NCI-H187 (cell line): ENCODE measurements at regions not wholly inside any gene's neighbourhood (a gene's known extent, or its start where the extent isn't known, plus 50 kb on each side); places are given as distances from the start of the nearest gene placed in this dataset.
"Not testable (repeated sequence)": the region's sequence is repeated elsewhere in the genome, so short reads cannot be mapped to it uniquely, and the experiment has no call there.

ENCODE experiments used
- DNase-seq, 2 experiments: peaks; one replicate each; lab custom pipeline; 2025; lab: John Stamatoyannopoulos, UW

DNA sequence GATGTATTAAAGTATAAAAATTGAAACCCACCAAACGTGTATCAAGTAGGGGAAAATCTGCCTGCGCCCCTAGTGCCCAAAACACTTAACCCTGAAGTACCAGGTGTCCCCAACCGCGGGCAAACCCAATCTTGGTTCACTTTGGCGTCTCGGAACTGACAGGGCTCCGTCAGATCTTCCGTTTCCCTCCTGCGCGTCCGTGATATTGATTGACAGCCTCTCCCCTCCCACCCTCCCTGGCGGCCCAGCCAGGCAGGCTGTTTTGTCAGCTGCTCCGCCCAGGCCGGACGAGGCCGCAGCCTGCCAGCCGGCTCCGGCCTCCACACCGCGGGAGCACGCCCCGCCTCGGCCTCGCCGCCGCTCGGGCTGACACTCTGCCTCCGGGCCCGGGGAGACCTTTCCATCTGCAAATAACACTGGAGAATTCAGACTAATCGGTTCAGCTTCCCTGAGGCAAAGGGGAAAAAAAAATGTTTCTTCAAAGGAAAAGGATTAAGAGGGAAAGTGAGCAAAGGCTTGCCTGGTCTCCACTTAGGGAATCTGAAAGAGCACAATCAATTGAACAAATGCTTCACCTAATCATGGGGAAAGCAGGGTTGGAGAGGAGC is 234.9 kb upstream of the MCHR2 start:
- peak; percentile 31 to 35 for DNase-seq

DNA sequence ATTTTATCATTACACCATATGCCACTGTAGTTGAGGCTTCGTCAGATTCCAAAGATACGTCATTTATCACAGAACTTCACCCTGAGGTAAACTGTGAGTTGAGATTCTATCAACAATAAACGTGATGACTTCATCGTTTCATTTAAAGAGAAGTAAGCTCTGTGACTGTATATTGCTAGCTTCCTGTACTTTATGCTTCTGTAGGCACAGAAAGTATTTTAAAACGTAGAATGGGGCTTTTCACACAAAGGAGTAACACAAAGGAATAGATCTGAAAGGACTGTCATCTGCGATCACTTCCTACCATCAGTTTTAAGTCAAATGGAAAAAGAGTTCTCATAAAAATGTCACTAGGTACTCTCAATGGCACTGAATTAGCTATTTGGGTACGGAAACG is 234.4 kb upstream of the MCHR2 start:
- DNase-seq: no peak

DNA sequence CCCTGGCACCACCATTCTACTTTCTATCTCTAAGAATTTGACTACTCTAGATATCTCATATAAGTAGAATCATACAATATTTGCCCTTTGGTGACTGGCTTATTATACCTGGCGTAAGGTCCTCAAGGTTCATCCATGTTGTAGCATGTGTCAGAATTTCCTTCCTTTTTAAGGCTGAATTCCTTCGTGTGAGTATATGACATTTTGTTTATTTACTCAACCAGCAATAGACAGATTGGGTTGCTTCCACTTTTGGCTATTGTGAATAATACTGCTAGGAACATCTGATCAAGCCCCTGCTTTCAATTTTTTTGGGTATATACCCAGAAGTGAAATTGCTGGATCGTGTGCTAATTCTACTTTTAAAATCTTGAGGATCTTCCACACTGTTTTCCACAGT is 232.8 kb upstream of the MCHR2 start:
- no peak for DNase-seq

DNA sequence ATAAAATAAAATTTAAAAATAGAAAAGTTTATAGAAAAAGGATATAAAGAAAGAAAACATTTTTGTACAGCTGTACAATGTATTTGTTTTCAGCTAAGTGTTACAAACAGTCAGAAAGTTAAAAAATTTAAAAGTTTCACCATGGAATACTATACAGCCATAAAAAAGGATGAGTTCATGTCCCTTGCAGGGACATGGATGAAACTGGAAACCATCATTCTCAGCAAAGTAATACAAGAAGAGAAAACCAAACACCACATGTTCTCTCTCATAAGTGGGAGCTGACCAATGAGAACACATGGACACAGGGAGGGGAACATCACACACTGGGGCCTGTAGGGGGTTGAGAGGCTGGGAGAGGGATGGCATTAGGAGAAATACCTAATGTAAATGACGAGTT is 229.9 kb upstream of the MCHR2 start:
- DNase-seq: not testable (repeated sequence)

DNA sequence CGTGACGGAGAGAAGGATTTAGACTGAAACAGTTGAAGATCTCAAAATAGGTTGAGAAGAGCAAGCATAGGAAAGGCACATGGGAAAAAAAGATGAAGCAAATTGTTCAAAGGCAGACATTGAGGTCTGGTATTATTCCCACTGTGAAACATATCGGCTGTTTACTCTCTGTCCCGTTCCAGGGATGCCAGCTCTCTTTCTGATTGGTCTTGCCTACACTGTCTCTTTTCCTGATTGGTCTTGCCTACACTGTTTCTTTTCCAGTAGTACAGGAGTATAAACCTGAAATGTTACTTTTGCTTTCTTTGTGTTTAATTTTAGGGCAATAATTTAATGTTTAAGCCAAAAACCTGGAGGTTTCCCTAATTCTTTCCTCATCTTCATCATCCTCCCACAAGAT is 226.5 kb upstream of the MCHR2 start:
- DNase-seq: no peak

DNA sequence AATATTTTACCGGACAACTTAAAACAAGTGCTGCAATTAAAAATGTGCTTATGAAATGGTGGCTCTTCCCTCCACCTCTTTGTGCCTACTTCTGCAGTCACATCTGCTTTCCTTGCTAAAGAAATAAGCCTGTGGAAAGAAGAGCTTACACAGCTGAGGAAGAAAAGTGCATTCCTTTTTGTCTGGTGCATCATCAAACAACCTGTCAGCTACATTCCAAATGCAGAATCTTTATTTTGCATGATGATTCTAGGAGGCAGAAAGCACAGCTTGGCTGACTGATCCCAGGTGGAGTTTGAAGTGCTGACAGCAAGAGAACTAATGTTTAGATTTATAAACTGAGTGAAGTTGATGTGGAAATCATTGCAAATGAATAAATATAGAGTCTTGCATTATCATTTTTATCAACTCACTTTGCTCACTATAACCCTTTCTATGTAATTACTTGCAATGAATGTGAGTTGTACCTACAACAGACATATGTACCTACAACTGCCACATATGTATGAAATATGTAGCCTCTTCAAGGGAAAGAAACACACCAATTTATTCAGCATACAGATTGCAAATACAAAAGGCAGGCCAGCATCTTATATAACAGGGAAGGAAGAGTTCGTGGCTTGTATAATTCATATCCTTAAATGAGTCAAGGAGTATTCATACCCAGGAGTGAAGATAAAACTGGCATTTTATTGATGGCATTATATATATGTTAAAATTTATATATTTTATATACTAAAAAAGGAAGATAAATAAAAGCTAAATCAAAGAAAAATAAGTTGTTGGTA is 223.4 kb upstream of the MCHR2 start:
- DNase-seq: no peak

DNA sequence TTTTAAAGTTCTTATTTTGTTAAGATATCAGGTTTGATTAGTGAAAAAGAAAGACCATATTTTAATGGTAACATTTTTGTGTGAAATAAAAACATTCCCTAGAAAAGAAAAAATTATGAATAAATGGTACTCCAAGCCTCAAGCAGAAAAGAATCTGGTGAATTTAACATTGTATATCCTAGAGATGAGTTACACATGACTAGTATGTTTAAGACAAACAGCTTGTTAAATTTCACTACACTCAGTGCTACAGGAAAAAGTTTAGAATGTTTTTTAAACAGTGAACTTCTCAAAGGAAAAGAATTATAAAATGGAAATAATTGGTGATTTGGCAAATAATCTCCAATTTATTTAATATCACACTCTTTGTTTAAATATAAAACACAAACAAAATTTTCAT is 222.7 kb upstream of the MCHR2 start:
- no peak for DNase-seq

DNA sequence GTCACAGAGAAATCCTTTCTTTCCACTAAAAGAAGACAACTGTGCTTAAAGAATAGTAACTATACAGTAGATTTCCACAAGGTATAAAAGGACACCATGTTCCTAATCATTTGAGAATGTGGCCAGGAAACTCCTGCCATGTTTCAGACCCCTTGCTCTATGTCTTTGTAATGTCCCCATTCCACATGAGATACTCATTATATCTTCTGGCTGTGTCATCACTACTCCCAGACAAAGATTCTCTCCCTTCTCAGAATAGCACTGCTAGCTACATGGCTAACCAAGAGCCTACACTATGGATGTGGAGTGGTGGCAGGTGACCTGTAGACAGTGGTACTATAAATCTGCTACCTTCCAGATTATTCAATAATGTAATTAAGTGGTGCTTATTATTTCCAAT is 218.1 kb upstream of the MCHR2 start:
- no peak for DNase-seq

DNA sequence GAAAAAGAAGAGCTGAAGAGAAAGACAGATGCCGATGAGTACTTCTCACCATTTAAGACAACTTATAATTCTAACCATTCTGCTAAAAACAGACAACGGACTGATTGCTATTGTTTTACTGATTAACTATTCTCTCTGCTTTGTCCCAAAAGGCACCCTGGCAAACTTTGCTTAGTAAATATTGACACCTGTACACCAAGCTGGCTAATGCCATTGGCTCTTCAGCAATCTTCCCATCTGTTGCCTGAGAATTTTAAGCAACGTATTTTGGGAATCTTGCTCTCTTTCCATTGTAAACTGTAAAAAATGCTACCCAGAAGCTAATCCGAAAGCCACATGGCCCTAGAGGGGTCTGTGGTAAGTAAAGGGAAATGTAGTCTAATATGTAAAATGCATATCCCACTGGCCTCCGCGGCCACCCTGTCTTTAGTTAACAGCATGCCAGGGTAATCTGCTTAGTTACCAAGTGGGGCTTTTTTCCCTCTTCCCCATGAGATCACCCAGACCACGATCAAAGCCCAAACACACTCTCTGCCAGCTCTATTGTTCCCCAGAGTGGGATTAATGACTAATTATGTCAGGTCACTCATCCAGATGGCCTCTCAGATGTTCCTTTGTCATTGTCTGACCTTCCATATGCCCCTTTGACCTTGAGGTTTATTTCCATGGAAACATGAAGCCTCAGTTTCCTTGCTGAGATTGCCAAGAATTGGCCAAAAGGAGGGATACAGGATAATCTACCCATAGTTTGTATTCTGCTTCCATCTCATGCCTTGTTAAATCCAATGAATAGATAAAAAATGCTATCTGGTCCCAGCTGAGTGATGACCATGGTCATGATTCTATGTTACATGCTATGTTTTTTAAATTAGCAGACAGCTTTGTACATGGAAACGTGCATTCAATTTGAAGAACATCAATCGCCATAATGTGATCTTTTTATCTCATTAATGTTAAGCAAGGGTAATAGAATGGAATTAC is 216.4 kb upstream of the MCHR2 start:
- DNase-seq: no peak

DNA sequence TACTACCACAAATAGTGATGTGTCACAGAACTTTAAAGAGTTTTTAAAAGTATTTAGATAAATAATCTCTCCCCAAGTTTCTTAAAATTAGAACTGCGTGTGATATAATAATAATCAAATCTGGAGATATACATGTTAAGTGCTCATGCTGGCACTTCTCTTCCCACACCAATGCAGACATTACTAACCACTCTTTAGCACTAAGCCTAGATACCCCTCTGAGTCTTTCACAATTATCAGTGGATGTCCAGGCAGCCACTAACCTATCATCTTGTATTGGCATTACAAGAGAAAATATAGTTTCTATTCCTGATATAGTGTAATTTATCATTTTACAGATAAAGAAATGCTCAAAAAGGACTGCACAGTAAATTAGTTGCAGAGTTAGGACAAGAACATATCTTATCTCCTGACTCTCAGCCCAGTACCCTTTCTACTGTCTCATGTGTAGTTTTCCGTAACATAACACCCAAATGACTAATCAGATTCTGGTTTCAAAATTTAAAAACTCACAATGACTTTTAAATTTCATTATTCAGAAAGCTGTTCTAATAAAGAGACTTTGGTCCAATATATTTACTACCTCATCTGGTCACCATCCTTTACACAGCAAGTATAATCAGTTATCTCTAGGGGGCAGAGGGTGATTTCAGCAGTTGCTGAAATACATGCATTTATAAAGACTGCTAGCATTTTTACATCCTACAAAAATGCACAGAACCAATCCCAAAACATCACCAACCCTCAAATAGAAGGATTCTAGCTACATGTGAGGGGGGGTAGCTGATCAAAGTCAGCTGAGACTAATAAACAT is 215.5 kb upstream of the MCHR2 start:
- DNase-seq: no peak

DNA sequence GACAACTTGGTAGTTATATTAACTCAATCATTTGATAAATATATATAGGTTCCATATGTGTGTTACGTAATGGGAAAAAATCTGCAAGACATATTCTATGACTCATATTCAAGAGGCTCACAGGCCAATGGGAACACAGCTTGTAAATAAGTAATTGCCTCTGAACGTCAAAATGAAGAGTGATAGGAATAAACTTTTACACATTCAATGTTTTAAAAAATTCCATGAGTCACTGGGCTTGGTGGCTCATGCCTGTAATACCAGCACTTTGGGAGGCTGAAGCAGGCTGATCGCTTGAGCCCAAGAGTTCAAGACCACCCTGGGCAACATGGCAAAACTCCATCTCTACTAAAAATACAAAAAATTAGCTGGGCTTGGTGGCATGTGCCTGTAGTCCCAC is 209.4 kb upstream of the MCHR2 start:
- DNase-seq: no peak

DNA sequence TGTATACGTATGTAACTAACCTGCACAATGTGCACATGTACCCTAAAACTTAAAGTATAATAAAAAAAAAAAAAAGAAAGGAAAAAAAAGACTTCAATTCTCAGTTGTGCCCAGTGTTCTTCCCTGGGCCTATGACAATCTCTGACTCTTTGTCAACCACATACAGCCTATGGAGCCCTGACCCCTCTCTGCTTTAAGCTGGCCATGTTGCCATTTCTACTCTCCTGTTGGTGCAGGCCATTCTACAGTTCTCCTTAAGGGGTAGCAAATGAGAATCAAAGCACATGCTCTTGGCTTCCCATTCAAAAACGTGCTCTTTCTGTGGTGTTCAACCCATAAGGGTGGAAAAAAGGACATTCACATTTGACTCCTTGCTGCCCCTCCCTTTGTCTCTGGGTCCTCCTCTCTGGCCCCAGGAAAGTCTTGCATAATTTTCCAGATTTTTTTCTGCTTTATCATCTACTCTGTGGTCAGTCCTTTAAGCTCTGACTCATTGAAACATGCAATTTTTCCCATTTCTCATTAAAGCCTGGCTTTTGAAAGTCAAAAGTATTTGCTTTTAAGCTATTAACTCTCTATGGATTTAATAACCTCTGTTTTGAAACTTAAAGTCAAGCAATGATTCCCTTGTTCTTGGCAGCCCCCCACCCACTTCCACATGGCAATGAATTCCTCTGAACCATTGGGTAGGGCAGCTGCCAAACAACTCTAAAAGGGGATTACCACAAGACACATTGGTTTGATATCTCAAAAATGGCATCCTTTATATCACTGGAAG is 208.6 kb upstream of the MCHR2 start:
- no peak for DNase-seq

DNA sequence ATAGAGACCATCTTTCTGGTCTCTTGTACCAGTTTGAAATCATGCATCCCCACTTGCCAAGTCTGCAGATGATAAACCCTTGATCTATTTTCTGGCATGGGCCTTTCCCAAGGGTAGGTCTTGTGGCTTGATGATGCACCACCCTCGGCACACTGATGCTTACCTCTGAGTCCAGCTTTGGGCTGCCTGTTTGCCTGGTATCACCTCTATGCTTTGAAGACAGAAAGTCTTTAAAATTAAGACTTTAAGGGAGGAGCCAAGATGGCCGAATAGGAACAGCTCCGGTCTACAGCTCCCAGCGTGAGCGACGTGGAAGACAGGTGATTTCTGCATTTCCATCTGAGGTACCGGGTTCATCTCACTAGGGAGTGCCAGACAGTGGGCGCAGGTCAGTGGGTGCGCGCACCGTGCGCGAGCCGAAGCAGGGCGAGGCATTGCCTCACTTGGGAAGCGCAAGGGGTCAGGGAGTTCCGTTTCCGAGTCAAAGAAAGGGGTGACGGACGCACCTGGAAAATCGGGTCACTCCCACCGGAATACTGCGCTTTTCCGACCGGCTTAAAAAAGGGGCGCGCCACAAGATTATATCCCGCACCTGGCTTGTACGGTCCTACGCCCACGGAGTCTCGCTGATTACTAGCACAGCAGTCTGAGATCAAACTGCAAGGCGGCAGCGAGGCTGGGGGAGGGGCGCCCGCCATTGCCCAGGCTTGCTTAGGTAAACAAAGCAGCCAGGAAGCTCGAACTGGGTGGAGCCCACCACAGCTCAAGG is 202.4 kb upstream of the MCHR2 start:
- DNase-seq: not testable (repeated sequence)

DNA sequence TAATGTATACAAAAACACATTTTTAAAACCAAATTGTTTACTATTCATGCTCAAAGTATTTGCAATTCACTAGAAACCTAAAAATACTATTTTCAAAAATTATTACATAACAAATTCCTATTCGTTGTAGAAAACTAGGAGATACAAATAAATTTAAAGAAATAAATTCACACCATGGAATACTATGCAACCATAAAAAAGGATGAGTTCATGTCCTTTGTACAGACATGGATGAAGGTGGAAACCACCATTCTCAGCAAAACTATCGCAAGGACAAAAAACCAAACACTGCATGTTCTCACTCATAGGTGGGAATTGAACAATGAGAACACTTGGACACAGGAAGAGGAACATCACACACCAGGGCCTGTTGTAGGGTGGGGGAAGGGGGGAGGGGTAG is 201.2 kb upstream of the MCHR2 start:
- DNase-seq: not testable (repeated sequence)

DNA sequence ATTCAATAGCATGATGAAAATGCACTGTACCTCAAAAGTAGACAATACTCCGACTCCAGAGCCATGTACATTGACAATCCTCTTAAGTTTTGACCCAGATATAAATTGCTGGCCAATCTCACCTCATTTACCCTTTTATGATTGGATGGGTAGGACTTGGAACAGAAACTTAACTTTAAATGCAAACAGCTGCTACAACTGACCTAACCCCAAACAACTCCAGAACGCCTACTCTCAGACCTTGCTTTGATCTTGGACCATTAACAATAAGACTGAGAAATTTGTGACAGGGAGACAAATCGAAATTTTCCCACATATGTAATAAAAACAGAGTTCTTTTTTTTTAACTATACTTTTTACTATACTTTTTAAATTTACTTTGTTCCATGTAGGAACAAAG is 200.5 kb upstream of the MCHR2 start:
- no peak for DNase-seq

DNA sequence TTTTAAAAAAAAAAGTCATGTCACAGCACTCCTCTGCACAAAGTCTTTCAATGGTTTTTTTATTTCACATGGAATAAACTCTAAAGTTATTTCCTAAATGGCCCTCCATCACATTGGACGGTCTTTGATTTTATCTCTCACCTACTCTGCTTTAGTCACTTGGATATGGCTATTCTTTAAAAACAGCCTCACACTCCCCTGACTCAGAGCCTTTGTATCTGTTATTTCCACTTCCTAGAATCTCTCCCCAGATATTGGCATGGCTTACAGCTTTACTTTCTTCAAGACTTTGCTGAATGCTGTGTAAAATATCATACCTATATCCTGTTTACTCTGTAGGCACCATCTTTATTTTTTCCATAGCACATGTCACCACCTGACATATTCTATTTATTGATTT is 194.7 kb upstream of the MCHR2 start:
- no peak for DNase-seq

DNA sequence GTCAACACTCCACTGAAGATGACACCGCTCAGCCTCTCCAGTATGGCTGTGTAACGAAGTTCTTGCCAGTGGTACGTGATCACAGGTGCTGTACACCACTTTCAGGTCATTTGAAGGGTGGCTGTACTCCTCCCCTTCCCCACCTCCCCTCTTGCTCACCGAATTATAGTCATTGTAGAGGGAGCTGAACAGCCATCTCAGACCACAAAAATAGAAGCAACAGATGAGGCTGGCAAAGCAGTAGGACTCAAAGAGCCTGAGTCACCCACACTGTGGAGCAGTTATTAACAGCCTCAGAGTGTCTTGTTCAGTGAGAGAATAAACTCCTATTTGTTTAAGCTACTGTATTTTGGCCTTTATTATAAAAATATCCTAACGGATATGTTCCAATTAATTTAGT is 192.5 kb upstream of the MCHR2 start:
- no peak for DNase-seq

DNA sequence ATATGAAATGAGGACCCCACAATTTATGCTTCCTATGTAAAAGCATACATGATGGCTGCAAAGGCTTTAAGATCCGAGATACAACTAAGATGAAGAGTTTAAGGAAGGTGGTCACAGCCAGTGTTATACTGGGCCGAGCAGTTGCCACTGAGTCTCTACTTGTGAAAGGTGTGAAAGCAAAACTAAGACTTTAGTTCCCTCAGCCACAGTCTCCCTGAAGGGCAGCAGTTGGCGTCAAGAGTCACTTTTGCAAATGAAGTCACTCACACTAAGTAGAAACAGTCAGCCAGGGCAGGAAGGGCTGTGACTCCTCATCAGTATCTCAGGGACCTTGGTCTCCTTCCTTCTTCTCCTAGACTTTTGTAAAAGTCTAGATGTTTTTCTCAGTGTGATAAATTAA is 191.6 kb upstream of the MCHR2 start:
- no peak for DNase-seq

DNA sequence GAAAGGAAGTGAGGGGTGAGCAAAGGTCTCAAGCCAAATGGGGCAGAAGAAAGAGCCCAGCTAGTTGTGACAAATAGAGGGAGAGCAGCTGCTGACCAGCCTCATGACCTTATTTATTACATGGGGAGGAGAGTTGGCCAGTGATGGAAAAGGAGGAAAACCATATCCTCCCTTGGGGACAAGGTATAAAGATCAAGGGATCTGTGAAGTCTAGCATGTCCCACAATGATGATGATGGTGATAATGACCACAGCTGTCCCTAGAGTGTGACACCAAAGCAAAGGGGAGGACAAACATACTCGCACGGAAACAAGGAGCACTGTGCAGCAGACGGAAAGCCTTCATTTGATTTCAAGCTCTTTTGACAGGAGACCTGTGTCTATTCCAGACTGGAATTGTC is 190.4 kb upstream of the MCHR2 start:
- no peak for DNase-seq

DNA sequence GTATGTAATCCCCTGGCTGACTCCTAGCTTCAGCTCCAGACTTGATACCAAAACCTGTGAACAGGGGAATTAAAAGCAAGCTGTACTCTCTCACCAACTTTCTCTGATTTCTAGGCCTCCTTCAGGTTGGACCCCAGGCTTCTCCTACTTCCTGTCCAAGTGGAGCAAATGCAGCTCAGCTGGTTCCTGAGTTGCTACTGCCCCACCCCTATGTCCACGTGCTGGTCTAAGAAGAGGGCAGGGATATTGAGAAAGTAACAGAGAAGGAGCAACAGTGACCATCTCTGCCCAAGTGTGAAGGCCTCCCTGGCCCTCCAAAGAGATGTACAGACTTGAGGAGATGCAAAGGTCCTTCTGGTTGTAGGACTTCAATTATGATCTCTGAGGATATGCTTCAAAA is 188.3 kb upstream of the MCHR2 start:
- DNase-seq: no peak
